Mesenchymal stem cell (in vitro differentiated cells and primary cell): ENCODE measurements at regions not wholly inside any gene's neighbourhood (a gene's known extent, or its start where the extent isn't known, plus 50 kb on each side); places are given as distances from the start of the nearest gene placed in this dataset.

ENCODE experiments used
- DNase-seq: peaks from one replicate; pipeline ENCODE4 v3.0.0-alpha.2; 2013
- H2AFZ ChIP-seq: one replicate; pipeline ENCODE4 v1.6.1; 2013; ENCODE audit warnings: low read depth, mild to moderate bottlenecking, control low read depth, inconsistent platforms, low read length, moderate library complexity
- H2AK5ac ChIP-seq: 2 replicates; pipeline ENCODE4 v1.6.1; 2013; ENCODE audit warnings: low read length, moderate library complexity, mild to moderate bottlenecking, inconsistent platforms; ENCODE audit not compliant: severe bottlenecking
- H2BK120ac ChIP-seq: one replicate; pipeline ENCODE4 v1.6.1; 2013; ENCODE audit warnings: low read depth, mild to moderate bottlenecking, inconsistent platforms, low read length, moderate library complexity
- H2BK12ac ChIP-seq, 2 experiments: one replicate each; pipeline ENCODE4 v1.6.1; 2013; ENCODE audit warnings: inconsistent platforms in 2 of 2, low read length in 2 of 2, mild to moderate bottlenecking in 2 of 2, moderate library complexity in 2 of 2, control low read depth in 1 of 2
- H2BK15ac ChIP-seq: one replicate; pipeline ENCODE4 v1.6.1; 2013; ENCODE audit warnings: mild to moderate bottlenecking, low read depth, inconsistent platforms; ENCODE audit not compliant: poor library complexity, severe bottlenecking
- H2BK5ac ChIP-seq: 2 replicates; pipeline ENCODE4 v1.6.1; 2013; ENCODE audit warnings: low read depth, mild to moderate bottlenecking, low read length, control low read depth, inconsistent platforms; ENCODE audit not compliant: poor library complexity, severe bottlenecking
- H3K14ac ChIP-seq, 2 experiments: one replicate each; pipeline ENCODE4 v1.6.1; 2013; ENCODE audit warnings: inconsistent platforms in 2 of 2, low read length in 2 of 2, control low read depth in 1 of 2, mild to moderate bottlenecking in 1 of 2, moderate library complexity in 1 of 2
- H3K18ac ChIP-seq, 2 experiments: one replicate each; pipeline ENCODE4 v1.6.1; 2013; ENCODE audit warnings: inconsistent platforms in 2 of 2, low read length in 2 of 2, control low read depth in 1 of 2, low read depth in 1 of 2, mild to moderate bottlenecking in 1 of 2
- H3K23ac ChIP-seq, 2 experiments: one replicate each; pipeline ENCODE4 v1.6.1; 2013; ENCODE audit warnings: inconsistent platforms in 2 of 2, low read length in 2 of 2, mild to moderate bottlenecking in 2 of 2, moderate library complexity in 2 of 2, control low read depth in 1 of 2
- H3K27ac ChIP-seq: 2 replicates; pipeline ENCODE4 v1.5.1; 2013; ENCODE audit warnings: mild to moderate bottlenecking, moderate library complexity, low read length, control low read depth, inconsistent platforms; ENCODE audit not compliant: poor library complexity, severe bottlenecking
- H3K27me3 ChIP-seq, 2 experiments: 2 replicates each; pipeline versions ENCODE4 v1.6.1 to v1.7.0; 2013; ENCODE audit warnings: low read length in 2 of 2, mild to moderate bottlenecking in 2 of 2, moderate library complexity in 2 of 2, control low read depth in 1 of 2, inconsistent platforms in 1 of 2; ENCODE audit not compliant: control insufficient read depth in 1 of 2, insufficient read depth in 1 of 2
- H3K36me3 ChIP-seq, 2 experiments: 2 replicates each; pipeline versions ENCODE4 v1.6.1 to v1.7.0; 2013; ENCODE audit warnings: low read length in 2 of 2, control low read depth in 1 of 2, inconsistent platforms in 1 of 2, low read depth in 1 of 2, mild to moderate bottlenecking in 1 of 2; ENCODE audit not compliant: insufficient read depth in 2 of 2, control insufficient read depth in 1 of 2
- H3K4ac ChIP-seq, 2 experiments: one replicate each; pipeline ENCODE4 v1.6.1; 2013; ENCODE audit warnings: inconsistent platforms in 2 of 2, low read length in 2 of 2, mild to moderate bottlenecking in 2 of 2, moderate library complexity in 2 of 2, control low read depth in 1 of 2, low read depth in 1 of 2
- H3K4me1 ChIP-seq: 2 replicates; pipeline ENCODE4 v1.6.1; 2013; ENCODE audit warnings: low read depth, low read length, control low read depth; ENCODE audit not compliant: control insufficient read depth, insufficient read depth
- H3K4me2 ChIP-seq: 2 replicates; pipeline ENCODE4 v1.6.1; 2013; ENCODE audit warnings: low read length, mild to moderate bottlenecking, inconsistent platforms; ENCODE audit not compliant: poor library complexity, severe bottlenecking
- H3K4me3 ChIP-seq, 2 experiments: 2 replicates each; pipeline versions ENCODE4 v1.5.1 to v1.7.0; 2013; ENCODE audit warnings: low read length in 2 of 2, mild to moderate bottlenecking in 2 of 2, control low read depth in 1 of 2, low read depth in 1 of 2; ENCODE audit not compliant: insufficient read depth in 1 of 2
- H3K79me1 ChIP-seq: replicated peaks from 2 replicates; pipeline ENCODE4 v1.6.1; 2013; ENCODE audit warnings: mild to moderate bottlenecking, control low read depth, low read length, inconsistent platforms; ENCODE audit not compliant: poor library complexity, severe bottlenecking
- H3K9ac ChIP-seq: 2 replicates; pipeline ENCODE4 v1.7.0; 2013; ENCODE audit warnings: mild to moderate bottlenecking, low read length, moderate library complexity
- H3K9me3 ChIP-seq: 2 replicates; pipeline ENCODE4 v1.7.0; 2013; ENCODE audit warnings: mild to moderate bottlenecking, low read length; ENCODE audit not compliant: control insufficient read depth
- H4K8ac ChIP-seq: one replicate; pipeline ENCODE4 v1.6.1; 2013; ENCODE audit warnings: inconsistent platforms, mild to moderate bottlenecking, low read length, moderate library complexity
- H4K91ac ChIP-seq: one replicate; pipeline ENCODE4 v1.6.1; 2013; ENCODE audit warnings: mild to moderate bottlenecking, low read length, inconsistent platforms
- WGBS: methylation state at CpG from one replicate; pipeline ENCODE4 v1.1.7; 2013; ENCODE audit warnings: mixed read lengths; 5-methylcytosine and 5-hydroxymethylcytosine counted together

DNA sequence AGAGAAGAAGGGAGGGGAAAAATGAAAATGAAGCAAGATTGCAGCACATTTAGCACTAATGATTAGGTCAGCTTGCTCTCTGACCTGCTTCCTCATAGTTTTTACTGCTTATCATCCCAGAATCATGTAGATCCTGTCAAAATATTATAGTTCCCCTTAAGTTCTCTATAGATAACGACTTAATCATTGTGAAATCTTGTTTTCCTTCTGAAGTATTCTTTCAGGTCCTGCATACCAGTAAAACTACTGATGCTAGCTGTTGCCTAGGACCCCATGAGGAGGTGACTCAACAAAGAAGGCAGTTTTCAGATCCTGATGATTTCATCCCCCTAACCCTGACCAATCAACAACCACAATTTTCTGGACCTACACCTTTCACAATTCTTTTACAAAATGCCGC lies 1131.7 kb downstream of the SLITRK5 start:
- no peak overlapping the region for H2BK15ac ChIP-seq
- H2BK5ac ChIP-seq: no peak overlapping the region
- H3K14ac ChIP-seq: no peak overlapping the region
- no peak overlapping the region for H3K18ac ChIP-seq
- no peaks in the 10 kb centered on the region for H3K79me1 ChIP-seq
- H2AK5ac ChIP-seq: no peak overlapping the region
- no peaks in the 10 kb centered on the region for H3K27me3 ChIP-seq
- H3K36me3 ChIP-seq: no peaks in the 10 kb centered on the region
- H3K27ac ChIP-seq: no peak overlapping the region
- no peak overlapping the region for H2BK12ac ChIP-seq
- H2AFZ ChIP-seq: no peak overlapping the region
- H4K91ac ChIP-seq: no peak overlapping the region
- no peak overlapping the region for H3K23ac ChIP-seq
- H3K4me3 ChIP-seq: no peak overlapping the region
- no peak overlapping the region for H3K4me2 ChIP-seq
- no peak overlapping the region for H3K9ac ChIP-seq
- peaks cover 10% of the 10 kb centered on the region for H3K9me3 ChIP-seq
- H4K8ac ChIP-seq: no peak overlapping the region
- 84% methylated on average over 2 of the region's 2 CpGs for WGBS
- no peak overlapping the region for H2BK120ac ChIP-seq
- peak; percentile 1 for DNase-seq
- no peaks in the 10 kb centered on the region for H3K4me1 ChIP-seq
- no peak overlapping the region for H3K4ac ChIP-seq

DNA sequence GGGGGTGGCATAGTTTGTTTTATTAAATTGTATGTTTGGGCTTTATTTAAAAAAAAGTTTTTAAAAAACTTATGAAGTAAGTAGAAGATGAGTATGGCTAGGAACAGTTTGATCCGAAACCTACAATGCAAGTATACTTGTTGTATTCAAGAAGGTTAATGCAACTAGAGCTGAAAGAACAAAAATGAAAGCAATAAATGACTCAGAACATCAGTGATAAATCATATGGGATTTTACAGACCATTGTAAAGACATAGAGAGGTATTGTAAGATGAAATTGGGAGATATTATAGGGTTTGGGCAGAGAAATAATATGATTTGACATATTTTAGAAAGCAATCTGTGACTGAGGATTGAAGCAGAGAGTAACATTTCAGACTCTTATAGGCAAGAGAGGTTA lies 1135.3 kb downstream of the SLITRK5 start:
- Histone ChIP-seq H3K27ac (no peak overlapping the region), H4K91ac (no peak overlapping the region), H2AFZ (no peak overlapping the region), H3K4me3 (no peak overlapping the region), H2BK12ac (no peak overlapping the region), H2BK120ac (no peak overlapping the region), H3K9me3 (peaks cover 18% of the 10 kb centered on the region), H3K4ac (no peak overlapping the region), H3K23ac (no peak overlapping the region), H4K8ac (no peak overlapping the region), H3K4me1 (no peaks in the 10 kb centered on the region), H2BK5ac (no peak overlapping the region), H3K14ac (no peak overlapping the region), H3K18ac (no peak overlapping the region), H3K36me3 (no peaks in the 10 kb centered on the region), H3K9ac (no peak overlapping the region), H2BK15ac (no peak overlapping the region), H2AK5ac (no peak overlapping the region), H3K4me2 (no peak overlapping the region), H3K79me1 (no peaks in the 10 kb centered on the region), H3K27me3 (no peaks in the 10 kb centered on the region)
- 100% methylated on average over 1 of the region's 1 CpG for WGBS
- DNase-seq: no peak

DNA sequence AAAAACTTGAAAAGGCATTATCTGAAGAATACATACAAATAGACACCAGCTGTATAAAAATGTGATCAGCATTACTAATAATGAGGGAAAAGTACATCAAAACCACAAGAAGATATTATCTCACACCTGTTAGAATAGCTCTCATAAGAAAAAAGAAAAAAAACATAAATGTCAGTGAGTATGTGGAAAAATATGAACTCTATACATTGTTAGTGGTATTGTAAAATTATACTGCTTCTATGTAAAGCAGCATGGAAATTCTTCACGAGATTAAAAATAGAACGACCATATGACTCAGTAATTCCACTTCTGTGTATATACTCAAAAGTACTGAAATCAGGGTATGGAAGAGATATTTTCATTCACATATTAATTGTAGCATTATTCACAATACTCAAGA lies 1146.4 kb downstream of the SLITRK5 start:
- Histone ChIP-seq H2AFZ (no peak overlapping the region), H2AK5ac (no peak overlapping the region), H3K4me2 (no peak overlapping the region), H3K79me1 (no peaks in the 10 kb centered on the region), H3K4ac (no peak overlapping the region), H3K9ac (no peak overlapping the region), H2BK15ac (no peak overlapping the region), H3K18ac (no peak overlapping the region), H3K23ac (no peak overlapping the region), H2BK120ac (no peak overlapping the region), H2BK5ac (no peak overlapping the region), H2BK12ac (no peak overlapping the region), H3K27me3 (no peaks in the 10 kb centered on the region), H3K27ac (no peak overlapping the region), H3K9me3 (peaks cover 12% of the 10 kb centered on the region), H3K14ac (no peak overlapping the region), H3K36me3 (no peaks in the 10 kb centered on the region), H3K4me3 (no peak overlapping the region), H4K91ac (no peak overlapping the region), H4K8ac (no peak overlapping the region), H3K4me1 (no peaks in the 10 kb centered on the region)
- no peak for DNase-seq
- WGBS: no CpG with 5 or more reads among the region's 2 CpGs

DNA sequence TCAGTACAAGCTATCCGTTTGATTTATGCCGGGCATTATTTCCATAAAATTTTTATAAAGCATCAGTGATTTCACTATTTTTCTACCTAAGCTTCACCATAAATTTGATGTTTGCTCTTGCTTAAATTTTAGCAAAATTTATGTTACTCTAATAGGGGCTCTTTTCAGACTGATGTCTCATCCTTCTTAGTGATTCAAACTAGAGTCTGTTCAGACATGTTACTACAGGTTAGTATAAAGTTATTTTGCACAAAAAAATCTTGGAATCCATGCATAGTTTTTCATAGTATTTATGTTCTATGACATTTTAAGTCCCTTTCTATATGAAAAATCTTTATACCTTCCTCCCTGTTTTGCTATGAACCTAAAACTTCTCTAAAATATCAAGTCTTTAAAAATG lies 1151.9 kb downstream of the SLITRK5 start:
- no peaks in the 10 kb centered on the region for H3K79me1 ChIP-seq
- H3K4ac ChIP-seq: no peak overlapping the region
- no peak overlapping the region for H2BK15ac ChIP-seq
- no peak overlapping the region for H2BK5ac ChIP-seq
- no peak overlapping the region for H2BK12ac ChIP-seq
- no peak overlapping the region for H4K8ac ChIP-seq
- H2AFZ ChIP-seq: no peak overlapping the region
- no peak overlapping the region for H2BK120ac ChIP-seq
- no peak for DNase-seq
- no peak overlapping the region for H4K91ac ChIP-seq
- H3K14ac ChIP-seq: no peak overlapping the region
- WGBS: 100% methylated on average over 2 of the region's 2 CpGs
- no peaks in the 10 kb centered on the region for H3K27me3 ChIP-seq
- H3K27ac ChIP-seq: no peak overlapping the region
- no peak overlapping the region for H3K9ac ChIP-seq
- no peaks in the 10 kb centered on the region for H3K4me1 ChIP-seq
- peaks cover 10% of the 10 kb centered on the region for H3K9me3 ChIP-seq
- H3K4me3 ChIP-seq: no peak overlapping the region
- H3K36me3 ChIP-seq: no peaks in the 10 kb centered on the region
- H3K18ac ChIP-seq: no peak overlapping the region
- no peak overlapping the region for H2AK5ac ChIP-seq
- no peak overlapping the region for H3K4me2 ChIP-seq
- H3K23ac ChIP-seq: no peak overlapping the region
